MM.1S (cell line): ENCODE measurements at regions not wholly inside any gene's neighbourhood (a gene's known extent, or its start where the extent isn't known, plus 50 kb on each side); places are given as distances from the start of the nearest gene placed in this dataset.

Experiments used
- EZH2 ChIP-seq: fragments of 300-600 bp; sonication (generic); optimal IDR thresholded peaks from 2 replicates; pipeline ENCODE3; 2017; ENCODE audit warnings: low read depth, mild to moderate bottlenecking, antibody characterized with exemption, low read length, mixed read lengths
- TF ChIP-seq, protein P1 (sequence below): fragments of 300-600 bp; sonication (generic); IDR thresholded peaks from 2 replicates; pipeline ENCODE4 v1.5.1; 2016; ENCODE audit warnings: antibody characterized with exemption, low read length, mixed read lengths

- TF ChIP-seq, protein P1, sequence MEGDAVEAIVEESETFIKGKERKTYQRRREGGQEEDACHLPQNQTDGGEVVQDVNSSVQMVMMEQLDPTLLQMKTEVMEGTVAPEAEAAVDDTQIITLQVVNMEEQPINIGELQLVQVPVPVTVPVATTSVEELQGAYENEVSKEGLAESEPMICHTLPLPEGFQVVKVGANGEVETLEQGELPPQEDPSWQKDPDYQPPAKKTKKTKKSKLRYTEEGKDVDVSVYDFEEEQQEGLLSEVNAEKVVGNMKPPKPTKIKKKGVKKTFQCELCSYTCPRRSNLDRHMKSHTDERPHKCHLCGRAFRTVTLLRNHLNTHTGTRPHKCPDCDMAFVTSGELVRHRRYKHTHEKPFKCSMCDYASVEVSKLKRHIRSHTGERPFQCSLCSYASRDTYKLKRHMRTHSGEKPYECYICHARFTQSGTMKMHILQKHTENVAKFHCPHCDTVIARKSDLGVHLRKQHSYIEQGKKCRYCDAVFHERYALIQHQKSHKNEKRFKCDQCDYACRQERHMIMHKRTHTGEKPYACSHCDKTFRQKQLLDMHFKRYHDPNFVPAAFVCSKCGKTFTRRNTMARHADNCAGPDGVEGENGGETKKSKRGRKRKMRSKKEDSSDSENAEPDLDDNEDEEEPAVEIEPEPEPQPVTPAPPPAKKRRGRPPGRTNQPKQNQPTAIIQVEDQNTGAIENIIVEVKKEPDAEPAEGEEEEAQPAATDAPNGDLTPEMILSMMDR = no peak
- no peak for TF ChIP-seq EZH2
Observed at GRCh38 chr6:142501795-142502194, 200.0 kb downstream of the ADGRG6 start.
